Peyer's patch (tissue), 4 donors: ENCODE measurements at regions not wholly inside any gene's neighbourhood (a gene's known extent, or its start where the extent isn't known, plus 50 kb on each side); places are given as distances from the start of the nearest gene placed in this dataset.
"Not testable (repeated sequence)": the region's sequence is repeated elsewhere in the genome, so short reads cannot be mapped to it uniquely, and the experiment has no call there.

Source experiments
- DNase-seq, 3 donors: peaks; one replicate each; pipeline ENCODE4 v3.0.0-alpha.2; 2017 to 2019
- H3K27ac ChIP-seq, 4 donors: fragments of 200-600 bp; sonication (generic); one replicate each; pipeline ENCODE4 v1.5.1; 2016 to 2019
- H3K27me3 ChIP-seq, 2 donors: fragments of 200-600 bp; sonication (generic); one replicate each; pipeline ENCODE4 v1.5.1; 2019
- H3K36me3 ChIP-seq, 3 donors: fragments of 200-600 bp; sonication (generic); one replicate each; pipeline ENCODE4 v1.5.1; 2016 to 2019
- H3K4me1 ChIP-seq, 4 donors: fragments of 200-600 bp; sonication (generic); one replicate each; pipeline ENCODE4 v1.5.1; 2016 to 2019
- H3K4me3 ChIP-seq, 4 donors: fragments of 200-600 bp; sonication (generic); 1 replicate in 3 of 4; 2 replicates in 1 of 4; pipeline ENCODE4 v1.5.1; 2016 to 2019; ENCODE audit warnings: mild to moderate bottlenecking in 1 of 4
- H3K9me3 ChIP-seq, 4 donors: fragments of 200-600 bp; sonication (generic); one replicate each; pipeline ENCODE4 v1.5.1; 2016 to 2019; ENCODE audit warnings: mild to moderate bottlenecking in 1 of 4
- CTCF ChIP-seq, 6 experiments: fragments of 450-650 bp in 4 of 6; fragments of 200-600 bp in 2 of 6; sonication (generic) in 1 of 6; IDR thresholded peaks; one replicate each; pipeline ENCODE4 v1.5.1; 2017 to 2019; ENCODE audit warnings: antibody characterized with exemption in 6 of 6, mild to moderate bottlenecking in 3 of 6, moderate library complexity in 1 of 6
- POLR2A ChIP-seq, 2 donors: fragments of 450-650 bp; IDR thresholded peaks; one replicate each; pipeline ENCODE4 v1.5.1; 2017; ENCODE audit warnings: antibody characterized with exemption in 2 of 2, mild to moderate bottlenecking in 2 of 2, moderate library complexity in 2 of 2

DNA sequence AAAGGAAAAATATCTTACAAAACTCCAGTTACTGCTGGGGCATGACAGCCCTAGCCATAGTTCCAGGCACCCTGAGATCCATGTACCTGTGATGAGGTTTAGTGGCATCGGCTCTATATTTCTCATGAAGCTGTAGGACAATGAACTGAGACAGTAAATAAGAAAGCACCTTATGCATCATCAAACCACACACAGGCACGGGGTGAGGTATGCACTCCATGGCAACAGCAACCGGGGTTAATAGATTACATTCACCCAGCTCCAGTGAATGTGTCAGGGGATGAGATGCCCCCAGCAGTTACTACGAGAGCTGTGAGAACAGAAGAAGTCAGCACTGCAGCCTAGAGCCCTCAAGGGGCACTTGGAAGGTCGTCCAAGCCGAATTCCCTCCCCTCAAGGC, 162.0 kb upstream of the S1PR3 start:
- Histone ChIP-seq H3K4me1 (no peaks in the 10 kb centered on the region), H3K9me3 (no peaks in the 10 kb centered on the region), H3K36me3 (no peaks in the 10 kb centered on the region), H3K27me3 (no peaks in the 10 kb centered on the region), H3K27ac (no peak overlapping the region), H3K4me3 (no peak overlapping the region)
- TF ChIP-seq POLR2A (IDR thresholded peaks at IDR 0.05) (no peak), CTCF (IDR thresholded peaks at IDR 0.05) (no peak)
- no peak for DNase-seq

- Histone ChIP-seq H3K27me3 (no peaks in the 10 kb centered on the region), H3K36me3 (no peaks in the 10 kb centered on the region), H3K4me1 (no peaks in the 10 kb centered on the region), H3K27ac (no peak overlapping the region), H3K9me3 (no peaks in the 10 kb centered on the region), H3K4me3 (no peak overlapping the region)
- DNase-seq: no peak
- no peak for TF ChIP-seq CTCF (IDR thresholded peaks at IDR 0.05)
Measured at GRCh38 chr9:88831713-88832407, 159.4 kb upstream of the S1PR3 start.

- no peak overlapping the region for H3K4me3 ChIP-seq
- H3K36me3 ChIP-seq: no peaks in the 10 kb centered on the region
- H3K4me1 ChIP-seq: no peaks in the 10 kb centered on the region
- no peaks in the 10 kb centered on the region for H3K9me3 ChIP-seq
- H3K27ac ChIP-seq: no peak overlapping the region
- no peak for DNase-seq
- TF ChIP-seq CTCF (IDR thresholded peaks at IDR 0.05) (no peak), POLR2A (IDR thresholded peaks at IDR 0.05) (no peak)
- H3K27me3 ChIP-seq: no peaks in the 10 kb centered on the region
Measured at GRCh38 chr9:88833946-88834345, 157.3 kb upstream of the S1PR3 start.

DNA sequence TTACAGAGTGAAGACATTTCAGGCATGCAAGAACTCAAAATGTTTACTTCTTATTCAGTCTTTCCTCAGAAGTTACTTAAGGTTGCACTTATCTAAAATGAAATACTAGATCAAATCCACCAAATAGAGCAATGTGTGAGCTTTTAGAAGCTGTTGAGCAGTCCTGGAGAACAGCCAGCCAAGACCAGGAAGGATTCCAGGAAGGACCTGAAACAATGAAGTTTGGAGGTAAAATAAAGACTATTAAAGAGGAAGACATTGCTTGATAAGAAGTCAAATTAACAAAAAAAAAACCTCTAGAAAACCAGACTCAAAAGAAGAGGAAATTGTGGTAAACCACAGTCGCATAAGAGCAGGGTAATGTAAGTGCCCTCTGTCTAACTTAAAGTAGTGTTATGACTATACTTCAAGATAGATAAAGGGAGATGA, 156.2 kb upstream of the S1PR3 start:
- TF ChIP-seq POLR2A (IDR thresholded peaks at IDR 0.05): no peak
- no peak for DNase-seq
- Histone ChIP-seq H3K4me1 (no peaks in the 10 kb centered on the region), H3K27ac (no peak overlapping the region), H3K9me3 (no peaks in the 10 kb centered on the region), H3K36me3 (no peaks in the 10 kb centered on the region), H3K27me3 (no peaks in the 10 kb centered on the region), H3K4me3 (no peak overlapping the region)

DNA sequence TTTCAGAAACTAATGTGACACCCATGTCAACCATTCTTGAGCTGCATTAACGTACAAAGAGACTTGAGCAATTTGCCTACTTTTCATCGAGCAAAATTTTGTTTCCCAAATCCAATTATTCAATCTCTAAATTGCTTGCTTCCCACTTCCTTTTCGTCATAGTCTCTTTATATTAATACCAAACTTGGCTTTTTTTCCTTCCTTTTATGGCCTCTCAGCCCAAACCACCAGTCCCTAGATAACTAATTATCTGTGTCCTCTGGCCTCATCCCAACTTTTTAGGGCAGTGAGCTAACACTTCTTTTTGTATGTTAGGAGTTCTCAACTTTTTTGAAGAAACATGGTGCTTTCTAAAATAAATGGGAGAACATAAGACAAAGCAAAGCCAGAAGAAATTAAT, 155.5 kb upstream of the S1PR3 start:
- no peak overlapping the region for H3K4me3 ChIP-seq
- no peak for DNase-seq
- no peaks in the 10 kb centered on the region for H3K36me3 ChIP-seq

DNA sequence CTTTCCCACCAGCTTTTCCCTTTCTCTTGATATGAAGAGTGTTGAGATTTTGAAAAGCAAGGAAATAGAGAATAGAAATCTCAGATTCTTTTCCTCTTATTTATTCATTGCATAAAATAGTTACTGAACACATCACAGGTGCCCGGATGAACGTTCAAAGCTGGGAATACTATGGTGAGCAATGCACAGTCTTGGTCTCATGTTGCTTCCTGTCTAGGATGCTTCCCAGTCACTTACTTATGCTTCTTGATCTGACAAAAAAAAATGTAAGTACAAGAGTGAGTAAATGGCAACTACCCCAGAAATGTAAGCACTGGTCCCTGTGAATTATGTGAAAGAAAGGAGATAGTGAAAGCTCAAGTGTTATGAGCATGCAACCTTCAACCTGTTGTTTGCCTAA, 153.5 kb upstream of the S1PR3 start:
- Histone ChIP-seq H3K27ac (no peak overlapping the region), H3K27me3 (no peaks in the 10 kb centered on the region), H3K36me3 (no peaks in the 10 kb centered on the region), H3K9me3 (no peaks in the 10 kb centered on the region), H3K4me1 (no peaks in the 10 kb centered on the region), H3K4me3 (no peak overlapping the region)
- TF ChIP-seq POLR2A (IDR thresholded peaks at IDR 0.05) (no peak), CTCF (IDR thresholded peaks at IDR 0.05) (no peak)
- DNase-seq: no peak

More for the DNA sequence above, 155.5 kb upstream of the S1PR3 start:
- TF ChIP-seq POLR2A (IDR thresholded peaks at IDR 0.05): no peak
- TF ChIP-seq CTCF (IDR thresholded peaks at IDR 0.05): no peak
- Histone ChIP-seq H3K27me3 (no peaks in the 10 kb centered on the region), H3K27ac (no peak overlapping the region), H3K9me3 (no peaks in the 10 kb centered on the region), H3K4me1 (no peaks in the 10 kb centered on the region)

- not testable (repeated sequence) for H3K27me3 ChIP-seq, H3K27ac ChIP-seq, H3K36me3 ChIP-seq, H3K4me1 ChIP-seq, DNase-seq, H3K4me3 ChIP-seq
- peaks cover 0 to 11% (median 0%) of the 10 kb centered on the region in 4 donors for H3K9me3 ChIP-seq
Measured at GRCh38 chr9:88849878-88850277, 141.4 kb upstream of the S1PR3 start.
